Heart right ventricle (tissue), 16 donors: ENCODE measurements at regions not wholly inside any gene's neighbourhood (a gene's known extent, or its start where the extent isn't known, plus 50 kb on each side); places are given as distances from the start of the nearest gene placed in this dataset.

Experiments
- ATAC-seq, 8 donors: fragments of 200-7000 bp; cut with Tn5 transposase; one replicate each; pipeline ENCODE4 v1.9.1; 2020; ENCODE audit warnings: mild to moderate bottlenecking in 8 of 8, moderate library complexity in 8 of 8, moderate number of reproducible peaks in 1 of 8
- DNase-seq, 2 donors: peaks; one replicate each; pipeline ENCODE4 v3.0.0-alpha.2; 2020
- H3K27ac ChIP-seq, 10 donors: fragments of 200-600 bp; sonication (generic) in 2 of 10; one replicate each; pipeline versions ENCODE4 v1.5.0 to v1.8.0; 2020 to 2022; ENCODE audit warnings: mild to moderate bottlenecking in 3 of 10
- H3K27me3 ChIP-seq, 7 donors: fragments of 200-600 bp; one replicate each; pipeline ENCODE4 v1.8.0; 2021 to 2022; ENCODE audit warnings: mild to moderate bottlenecking in 2 of 7
- H3K36me3 ChIP-seq, 9 donors: fragments of 200-600 bp; sonication (generic) in 1 of 9; one replicate each; pipeline versions ENCODE4 v1.5.0 to v1.8.0; 2020 to 2022; ENCODE audit warnings: mild to moderate bottlenecking in 2 of 9
- H3K4me1 ChIP-seq, 9 donors: fragments of 200-600 bp; sonication (generic) in 1 of 9; one replicate each; pipeline versions ENCODE4 v1.5.0 to v1.8.0; 2020 to 2022; ENCODE audit warnings: mild to moderate bottlenecking in 4 of 9
- H3K4me3 ChIP-seq, 10 donors: fragments of 200-600 bp; sonication (generic) in 2 of 10; one replicate each; pipeline versions ENCODE4 v1.5.0 to v1.8.0; 2020 to 2022; ENCODE audit warnings: mild to moderate bottlenecking in 7 of 10, moderate library complexity in 2 of 10
- H3K9me3 ChIP-seq, 11 donors: fragments of 200-600 bp in 10 of 11; sonication (generic) in 2 of 11; one replicate each; pipeline versions ENCODE4 v1.5.0 to v1.8.0; 2013 to 2022; ENCODE audit warnings: mild to moderate bottlenecking in 2 of 11, control low read depth in 1 of 11, moderate library complexity in 1 of 11
- CTCF ChIP-seq, 9 donors: fragments of 200-600 bp; sonication (generic) in 2 of 9; IDR thresholded peaks; one replicate each; pipeline versions ENCODE4 v1.5.0 to v1.8.0; 2021 to 2022; ENCODE audit warnings: antibody characterized with exemption in 9 of 9, mild to moderate bottlenecking in 5 of 9, moderate library complexity in 1 of 9
- WGBS, 2 donors: extraction: QIAGEN DNeasy Blood & Tissue Kit; methylation state at CpG; one replicate each; pipeline ENCODE4 v1.1.7; 2013; ENCODE audit warnings: inconsistent platforms in 1 of 2; 5-methylcytosine and 5-hydroxymethylcytosine counted together
- intact Hi-C, 10 donors: fragments of 100-400 bp; cut with DNase I; formaldehyde crosslinking; loops; one replicate each; pipeline versions ENCODE4 v1.11.1 to v1.14.2; 2022
- donor health status: Arrhythmogenic right ventricular cardiomyopathy.
- donor health status: ischemic (EF 13 %, LVEDD 7.1; RV severe dilation, severe dysfunction).
- donor health status: healthy with polysubstance abuse.
- donor health status: DM: no; HTN: yes; CAD: no.
- donor health status: DM: no; HTN: no; CAD: no.
- donor health status: ischemic (EF 25% LVEDD 6.9; RV normal size, moderate dysfunction).
- donor health status: ischemic (EF 25% LVEDD 5.7; RV mildly dilated, moderate dysfunction).
- donor health status: healthy.
- donor health status: DM: yes; HTN: yes; CAD: no.
- donor health status: Ischemic cardiomyopathy.
- donor health status: ischemic (EF 35%, LVEDD 5.7; RV mildly dilated, moderate dysfunction).
- donor health status: nonischemic (EF 11% LVEDD 7.7; RV severe dilation, severe dysfunction).
- donor health status: DM: yes; HTN: yes; CAD: no.
- donor health status: PGD.
- donor health status: ischemic (EF 29% LVEDD 5.4; RV normal size, mild dysfunction).
- donor health status: nonischemic (EF 23%, LVEDD 6.1; RV moderate dilation, normal function).

GRCh38 chrX:82998163-82998562, 509.9 kb upstream of the POU3F4 start:
- DNase-seq (no peak), ATAC-seq (no peak)
- 82 to 89% methylated on average over 1 of the region's 1 CpG for WGBS, 2 donors
- H3K27ac ChIP-seq = no peak overlapping the region
- H3K27me3 ChIP-seq = no peaks in the 10 kb centered on the region
- intact Hi-C loops = no loop called here
- no peaks in the 10 kb centered on the region for H3K36me3 ChIP-seq
- H3K4me3 ChIP-seq = no peak overlapping the region
- no peak for TF ChIP-seq CTCF (IDR thresholded peaks at IDR 0.05)
- no peaks in the 10 kb centered on the region for H3K9me3 ChIP-seq
- H3K4me1 ChIP-seq = no peaks in the 10 kb centered on the region

GRCh38 chrX:83004012-83004411, 504.1 kb upstream of the POU3F4 start:
- Histone ChIP-seq H3K4me3 (no peak overlapping the region), H3K27ac (no peak overlapping the region), H3K36me3 (no peaks in the 10 kb centered on the region), H3K9me3 (no peaks in the 10 kb centered on the region), H3K4me1 (no peaks in the 10 kb centered on the region), H3K27me3 (no peaks in the 10 kb centered on the region)
- ATAC-seq (no peak), DNase-seq (no peak)
- no peak for TF ChIP-seq CTCF (IDR thresholded peaks at IDR 0.05)
- WGBS, 2 donors = 82 to 85% methylated on average over 1 of the region's 1 CpG
- intact Hi-C loops = no loop called here

GRCh38 chrX:83008415-83008814, 499.7 kb upstream of the POU3F4 start:
- no peak for ATAC-seq
- intact Hi-C loops = no loop called here
- Histone ChIP-seq H3K4me1 (no peaks in the 10 kb centered on the region), H3K9me3 (no peaks in the 10 kb centered on the region), H3K36me3 (no peaks in the 10 kb centered on the region), H3K27ac (no peak overlapping the region), H3K27me3 (no peaks in the 10 kb centered on the region), H3K4me3 (no peak overlapping the region)
- DNase-seq = no peak
- peak in 5 of 9 donors; percentile 14 to 56 (median 27) for TF ChIP-seq CTCF (IDR thresholded peaks at IDR 0.05)
- WGBS, 2 donors = 62 to 64% methylated on average over 6 of the region's 6 CpGs

GRCh38 chrX:83019258-83019657, 488.8 kb upstream of the POU3F4 start:
- 55 to 65% methylated on average over 1 of the region's 1 CpG for WGBS, 2 donors
- ATAC-seq (no peak), DNase-seq (no peak)
- Histone ChIP-seq H3K27me3 (peaks cover 0 to 3% (median 0%) of the 10 kb centered on the region in 7 donors), H3K27ac (no peak overlapping the region), H3K4me3 (no peak overlapping the region), H3K4me1 (no peaks in the 10 kb centered on the region), H3K36me3 (no peaks in the 10 kb centered on the region), H3K9me3 (no peaks in the 10 kb centered on the region)
- intact Hi-C loops = no loop called here
- TF ChIP-seq CTCF (IDR thresholded peaks at IDR 0.05) = no peak

- Histone ChIP-seq H3K27me3 (no peaks in the 10 kb centered on the region), H3K4me3 (no peak overlapping the region), H3K4me1 (no peaks in the 10 kb centered on the region), H3K9me3 (peaks cover 0 to 27% (median 6%) of the 10 kb centered on the region in 11 donors), H3K36me3 (no peaks in the 10 kb centered on the region), H3K27ac (no peak overlapping the region)
- ATAC-seq (no peak), DNase-seq (no peak)
- TF ChIP-seq CTCF (IDR thresholded peaks at IDR 0.05) = no peak
- WGBS, 2 donors = 63 to 88% methylated on average over 1 of the region's 1 CpG
- intact Hi-C loops = no loop called here
These were observed 486.1 kb upstream of the POU3F4 start for GRCh38 chrX:83022020-83022419.
